ENCODE measurements at regions not wholly inside any gene's neighbourhood (a gene's known extent, or its start where the extent isn't known, plus 50 kb on each side); places are given as distances from the start of the nearest gene placed in this dataset.
"Not testable (repeated sequence)": the region's sequence is repeated elsewhere in the genome, so short reads cannot be mapped to it uniquely, and the experiment has no call there.

DNA sequence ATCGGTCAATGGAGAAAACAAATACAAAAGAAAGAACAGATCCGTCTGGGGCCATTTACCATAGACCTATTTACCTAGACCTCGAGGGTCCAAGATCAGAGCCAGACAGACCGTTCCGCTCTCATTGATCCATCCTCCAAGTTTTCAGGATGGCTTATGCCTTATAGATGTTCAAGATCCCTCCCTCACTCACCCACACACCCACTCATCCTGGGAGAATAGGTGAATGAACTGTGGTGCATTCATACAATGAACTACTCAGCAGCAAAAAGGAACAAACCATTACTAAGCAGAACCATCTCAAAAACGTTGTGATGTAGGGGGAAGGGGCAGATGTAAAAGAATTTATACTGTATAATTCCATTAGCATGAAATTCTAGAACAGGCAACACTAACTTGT lies 125.1 kb upstream of the RREB1 start:
- DNase-seq (ENCODE audit: low read depth, low spot score), result no peak
- no peak overlapping the region for H3K27ac ChIP-seq

DNA sequence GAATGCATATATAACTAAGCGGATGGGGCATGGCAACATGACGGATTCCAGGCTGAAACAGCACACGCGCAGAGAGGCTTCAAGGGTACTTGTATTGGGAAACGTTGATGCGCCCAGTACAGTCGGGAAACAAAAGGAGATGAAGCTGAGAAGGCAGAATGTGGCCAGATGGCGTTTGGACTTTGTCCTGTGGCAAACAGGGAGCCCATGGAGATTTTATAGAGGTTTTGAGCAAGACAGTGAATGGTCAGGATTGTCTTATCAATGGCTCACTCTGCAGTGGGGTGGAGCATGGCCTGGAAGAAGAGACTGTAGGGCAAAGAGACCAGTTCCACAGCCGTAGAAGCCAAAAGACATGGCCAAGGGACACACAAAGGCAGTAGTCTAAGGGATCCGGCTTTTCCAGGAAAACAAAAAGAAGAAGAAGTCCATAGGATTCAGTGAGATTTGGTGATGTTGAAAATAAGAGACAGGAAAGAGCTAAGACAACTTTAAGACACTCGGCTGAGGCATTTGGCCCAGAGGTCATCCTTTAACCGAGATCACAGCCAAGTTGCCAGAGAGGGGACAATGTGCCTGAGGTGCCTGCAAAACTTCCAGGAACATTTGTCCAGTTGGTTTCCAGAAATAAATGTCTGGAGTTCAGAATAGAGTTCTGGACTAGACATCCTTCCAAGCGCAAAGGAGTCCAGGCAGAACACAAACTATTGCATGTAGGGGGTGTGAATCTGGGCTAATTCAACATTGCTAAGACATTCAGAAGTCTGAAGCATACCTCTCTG lies 123.0 kb upstream of the RREB1 start:
- no peak for DNase-seq (ENCODE audit: low read depth, low spot score)

DNA sequence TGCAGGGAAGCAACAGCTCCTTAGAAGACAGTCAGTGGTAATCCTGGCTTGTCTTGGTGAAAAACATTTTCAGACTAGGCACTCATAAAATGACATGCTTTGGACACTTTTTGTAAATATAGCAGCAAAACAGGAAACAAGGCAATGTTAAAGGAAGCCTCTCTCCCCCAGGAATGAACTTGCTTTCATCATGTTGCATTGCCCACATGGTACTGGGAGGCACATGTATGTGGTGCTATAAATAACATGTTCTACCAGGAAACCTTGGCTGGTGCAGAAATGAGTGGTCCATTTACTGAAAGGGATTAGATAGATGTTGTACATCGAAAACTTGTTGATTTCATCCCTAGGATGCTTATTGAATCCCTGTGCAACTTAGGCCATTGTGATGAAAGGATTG lies 121.4 kb upstream of the RREB1 start:
- DNase-seq (ENCODE audit: low read depth, low spot score), result no peak
- H3K27ac ChIP-seq, result no peak overlapping the region

More for the DNA sequence above, 123.0 kb upstream of the RREB1 start:
- H3K27ac ChIP-seq, result no peak overlapping the region

DNA sequence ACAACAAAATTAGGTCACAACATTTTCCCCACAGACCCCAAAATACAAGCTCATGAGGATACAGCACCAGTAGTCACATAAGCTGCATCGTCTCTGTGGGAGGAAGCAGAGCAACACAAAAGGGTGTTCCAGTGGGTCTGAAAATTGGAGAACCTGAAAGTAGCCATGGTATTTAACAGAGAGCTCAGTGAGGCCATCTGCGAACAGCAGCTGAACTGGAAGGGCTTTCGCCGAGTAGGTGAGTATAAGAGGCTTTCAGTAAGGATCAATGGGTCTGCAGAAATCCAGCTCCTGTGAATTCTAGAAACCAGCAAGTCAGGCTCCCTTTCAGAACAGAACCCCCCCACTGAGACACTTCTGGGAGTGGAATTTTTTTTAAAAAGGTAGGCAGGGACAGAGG lies 120.0 kb upstream of the RREB1 start:
- DNase-seq (ENCODE audit: low read depth, low spot score), result no peak
- no peak overlapping the region for H3K27ac ChIP-seq

DNA sequence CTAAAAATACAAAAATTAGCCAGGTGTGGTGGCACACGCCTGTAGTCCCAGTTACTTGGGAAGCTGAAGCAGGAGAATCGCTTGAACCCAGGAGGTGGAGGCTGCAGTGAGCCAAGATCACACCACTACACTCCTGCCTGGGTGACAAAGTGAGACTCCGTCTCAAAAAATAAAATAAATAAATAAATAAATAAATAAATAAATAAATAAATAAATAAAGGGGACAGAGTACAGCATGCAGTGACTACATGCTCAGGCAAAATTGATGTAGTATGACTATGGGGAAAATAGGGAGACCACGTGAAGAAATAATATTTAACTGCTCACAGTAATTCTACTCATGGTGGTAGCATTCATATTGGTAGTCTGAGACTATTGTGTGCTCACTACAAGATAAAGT lies 117.7 kb upstream of the RREB1 start:
- not testable (repeated sequence) for H3K27ac ChIP-seq; DNase-seq (ENCODE audit: low read depth, low spot score)

DNA sequence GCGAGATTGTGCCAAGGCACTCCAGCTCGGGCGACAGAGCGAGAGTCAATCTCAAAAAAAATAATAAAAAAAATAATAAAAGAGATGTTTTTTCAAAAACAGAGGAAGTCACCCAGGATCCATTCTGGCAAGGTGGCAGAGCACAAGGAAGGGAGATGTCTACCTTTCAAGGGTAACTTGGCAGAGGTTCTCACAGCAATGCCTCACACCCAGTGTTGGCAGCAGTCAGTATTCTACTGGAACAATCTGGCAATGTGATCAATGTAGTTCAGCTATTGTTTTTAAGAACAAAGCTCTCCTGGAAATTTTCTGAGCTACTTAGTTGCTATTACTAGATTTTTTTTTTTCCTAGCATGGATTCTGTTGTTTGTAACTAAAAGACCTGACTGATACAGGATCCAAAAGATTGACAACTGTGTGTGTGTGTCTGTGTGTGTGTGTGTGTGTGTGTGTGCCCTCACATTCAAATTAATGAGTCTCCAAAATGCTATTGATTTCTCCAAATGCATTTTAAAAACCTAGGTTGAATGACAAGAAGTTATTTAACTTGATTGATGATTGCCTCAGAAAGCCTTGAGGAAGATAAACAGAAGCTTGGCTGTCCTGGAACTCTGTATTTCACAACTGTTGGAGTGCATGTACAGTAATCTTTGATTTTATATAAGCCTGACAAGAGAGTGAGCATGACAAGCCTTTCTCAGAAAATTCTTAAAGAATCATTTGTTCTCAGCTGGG lies 114.1 kb upstream of the RREB1 start:
- no peak for DNase-seq (ENCODE audit: low read depth, low spot score)
- no peak overlapping the region for H3K27ac ChIP-seq

DNA sequence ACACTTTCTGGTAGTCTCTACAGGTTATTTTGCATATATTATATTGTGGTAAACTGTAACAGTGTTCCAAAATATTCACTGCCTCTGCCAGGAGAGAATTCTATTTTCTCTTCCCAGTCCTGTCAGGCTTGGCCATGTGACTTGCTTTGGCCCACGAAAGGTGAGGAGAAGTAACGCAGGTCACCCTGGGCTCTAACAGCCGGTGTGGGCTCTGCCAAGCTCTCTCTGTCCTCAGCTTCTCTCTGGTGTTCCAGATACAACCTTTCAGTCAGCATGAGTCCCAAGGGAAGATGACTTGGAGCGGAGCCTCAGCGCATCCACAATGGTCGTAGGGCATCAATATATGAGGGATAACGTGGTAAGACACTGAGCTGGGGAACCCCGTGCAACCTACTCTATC lies 113.0 kb upstream of the RREB1 start:
- no peak overlapping the region for H3K27ac ChIP-seq
- DNase-seq (ENCODE audit: low read depth, low spot score), result no peak

DNA sequence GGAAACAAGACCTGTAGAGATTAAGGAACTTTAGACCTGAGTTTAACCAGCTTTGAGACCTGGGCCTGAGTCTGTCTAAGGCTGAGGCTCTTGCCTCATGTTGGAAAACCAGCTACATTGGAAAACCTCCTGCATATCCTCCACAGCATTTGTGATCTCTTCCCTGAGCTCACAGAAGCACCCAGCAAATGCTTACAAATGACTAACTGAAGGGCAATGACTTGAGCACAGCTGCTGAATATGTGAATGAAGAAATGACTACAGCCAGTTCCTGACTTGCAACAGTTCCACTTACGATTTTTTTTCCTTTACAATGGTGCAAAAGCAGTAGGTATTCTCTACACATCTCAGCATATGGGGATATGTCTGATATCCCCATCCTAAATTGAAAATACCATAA lies 112.4 kb upstream of the RREB1 start:
- DNase-seq (ENCODE audit: low read depth, low spot score), result no peak
- no peak overlapping the region for H3K27ac ChIP-seq

DNA sequence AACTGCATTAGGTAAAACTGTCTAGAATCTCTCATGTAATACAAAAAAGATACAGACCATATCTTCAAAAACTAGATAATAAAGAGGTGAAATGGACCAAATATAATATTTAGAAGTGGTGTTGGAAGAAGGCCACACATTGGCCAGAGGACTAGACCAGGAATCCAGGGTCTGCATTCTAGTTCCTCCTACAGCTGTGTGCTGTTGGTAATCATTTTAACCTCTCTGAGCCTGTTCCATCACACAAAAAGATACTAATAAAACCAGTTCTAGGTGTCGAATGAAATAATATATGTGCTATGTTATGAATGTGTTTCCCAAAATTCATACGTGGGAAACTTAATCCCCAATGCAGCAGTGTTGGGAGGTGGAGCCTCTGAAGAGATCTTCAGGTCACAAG lies 111.6 kb upstream of the RREB1 start:
- no peak for DNase-seq (ENCODE audit: low read depth, low spot score)
- H3K27ac ChIP-seq, result no peak overlapping the region

DNA sequence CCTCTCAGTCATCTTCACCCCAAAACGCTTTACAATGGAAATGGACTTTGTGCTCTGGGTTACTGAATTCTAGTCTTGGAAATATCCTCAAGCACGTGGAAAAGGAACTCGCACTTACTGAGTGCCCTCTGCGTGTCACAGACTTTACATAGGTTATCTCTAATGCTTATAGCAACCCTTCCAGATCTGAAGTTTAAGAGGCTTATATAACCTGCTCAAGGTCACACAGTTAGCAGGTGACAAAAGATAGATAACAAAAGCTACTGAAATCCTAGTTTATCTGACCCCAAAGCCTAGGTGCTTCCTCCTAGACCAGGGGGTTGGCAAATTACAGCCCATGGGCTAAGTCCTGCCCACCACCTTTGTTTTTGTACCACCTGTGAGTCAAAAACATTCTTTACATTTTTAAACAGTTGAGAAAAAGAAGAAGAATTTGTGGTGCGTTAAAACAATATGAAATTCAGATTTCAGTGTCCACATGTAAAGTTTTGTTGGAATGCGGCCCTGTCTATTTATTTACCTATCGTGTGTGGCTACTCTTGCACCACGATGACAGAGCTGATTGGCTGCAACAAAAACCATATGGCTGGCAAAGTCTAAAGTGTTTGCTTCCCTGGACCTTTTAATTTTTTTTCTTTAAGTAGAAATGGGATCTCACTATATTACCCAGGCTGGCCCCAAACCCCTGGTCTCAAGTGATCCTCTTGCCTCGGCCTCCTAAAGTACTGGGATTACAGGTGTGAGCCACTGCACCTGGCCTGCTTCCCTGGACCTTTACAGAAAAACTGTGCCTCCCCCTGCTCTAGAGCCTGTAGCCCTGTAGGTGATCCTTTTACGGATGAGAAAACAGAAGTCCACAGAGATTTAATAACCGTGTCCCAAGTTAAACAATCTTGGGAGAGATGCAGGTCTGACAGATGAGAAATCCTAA lies 110.2 kb upstream of the RREB1 start:
- DNase-seq (ENCODE audit: low read depth, low spot score), result no peak
- no peak overlapping the region for H3K27ac ChIP-seq

DNA sequence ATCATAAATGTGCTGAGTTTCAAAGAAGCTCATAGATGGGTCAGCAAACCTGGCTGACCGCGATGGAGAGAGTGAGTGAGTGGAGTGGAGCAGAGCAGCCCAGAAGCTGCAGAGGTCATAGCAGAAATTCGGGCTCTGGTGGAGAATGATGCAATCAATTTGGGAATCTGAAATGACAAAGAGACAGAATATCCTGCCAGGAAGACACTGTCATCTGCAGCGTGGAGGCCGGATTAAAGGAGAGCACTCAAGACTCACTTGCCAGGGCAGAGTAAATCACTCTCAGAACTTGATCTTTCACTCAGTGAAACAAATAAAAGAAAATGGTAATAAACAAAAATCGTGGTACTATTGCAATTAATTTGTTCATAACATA lies 109.6 kb upstream of the RREB1 start:
- H3K27ac ChIP-seq, result no peak overlapping the region
- no peak for DNase-seq (ENCODE audit: low read depth, low spot score)

DNA sequence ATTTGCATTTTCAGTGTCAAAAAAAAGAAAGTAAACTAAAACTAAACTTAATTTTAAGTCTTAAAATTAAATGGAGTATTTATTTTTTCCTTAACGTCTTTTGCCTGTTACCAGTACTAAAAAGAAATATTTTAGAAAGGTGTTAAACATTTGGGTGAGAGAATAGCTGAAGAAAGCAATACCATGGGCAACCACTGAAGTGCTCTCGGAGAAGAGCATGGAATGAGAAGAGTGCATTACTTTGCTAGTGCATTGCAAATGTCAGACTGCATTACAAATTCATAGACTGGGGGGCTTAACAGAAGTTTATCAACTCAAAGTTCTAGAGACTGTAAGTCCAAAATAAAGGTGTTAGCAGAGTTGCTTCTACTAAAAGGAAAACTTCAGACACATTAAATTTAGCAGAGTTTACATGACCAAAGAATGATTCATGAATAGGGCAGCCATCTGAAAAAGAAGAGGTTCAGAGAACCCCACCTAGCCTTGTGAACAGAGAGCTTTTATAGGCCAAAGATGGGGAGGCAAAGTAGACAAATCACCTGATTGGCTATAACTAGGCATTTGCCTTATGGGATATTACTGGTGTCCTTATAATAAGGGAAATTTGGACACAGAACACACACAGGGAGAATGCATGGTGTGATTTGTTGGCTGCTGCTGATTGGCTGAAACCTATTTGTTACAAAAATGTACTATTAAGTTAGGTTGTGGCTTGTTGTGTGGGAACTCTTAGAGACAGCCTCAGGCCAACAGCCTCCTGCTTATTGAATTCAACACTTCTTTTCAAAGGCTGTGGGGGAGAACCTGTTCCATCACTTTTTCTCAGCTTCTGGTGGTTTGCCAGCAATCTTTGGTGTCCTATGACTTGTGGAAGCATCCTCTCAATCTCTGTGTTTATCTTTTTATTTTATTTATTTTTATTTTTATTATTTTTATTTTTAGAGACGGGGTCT lies 106.7 kb upstream of the RREB1 start:
- DNase-seq (ENCODE audit: low read depth, low spot score), result no peak
- H3K27ac ChIP-seq, result no peak overlapping the region

DNA sequence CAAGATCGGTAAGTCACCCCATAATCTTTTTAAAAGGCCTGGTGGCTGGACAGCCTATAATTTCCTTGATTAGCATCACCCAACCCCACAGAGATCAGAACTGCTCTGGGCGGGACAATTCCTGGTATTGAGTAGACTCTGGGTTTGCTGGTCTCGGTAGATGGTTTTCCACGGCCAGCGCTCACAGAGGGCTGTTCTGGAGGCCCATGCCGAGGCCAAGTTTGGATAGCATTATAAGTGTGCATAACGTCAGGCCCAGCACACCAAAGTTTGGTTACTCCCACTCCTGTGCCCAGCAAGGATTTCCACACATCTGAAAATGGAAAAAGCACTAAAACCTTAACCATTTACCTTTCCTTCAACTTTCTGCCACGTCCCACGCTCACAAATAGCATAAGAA lies 104.7 kb upstream of the RREB1 start:
- H3K27ac ChIP-seq, result no peak overlapping the region
- DNase-seq (ENCODE audit: low read depth, low spot score), result no peak

DNA sequence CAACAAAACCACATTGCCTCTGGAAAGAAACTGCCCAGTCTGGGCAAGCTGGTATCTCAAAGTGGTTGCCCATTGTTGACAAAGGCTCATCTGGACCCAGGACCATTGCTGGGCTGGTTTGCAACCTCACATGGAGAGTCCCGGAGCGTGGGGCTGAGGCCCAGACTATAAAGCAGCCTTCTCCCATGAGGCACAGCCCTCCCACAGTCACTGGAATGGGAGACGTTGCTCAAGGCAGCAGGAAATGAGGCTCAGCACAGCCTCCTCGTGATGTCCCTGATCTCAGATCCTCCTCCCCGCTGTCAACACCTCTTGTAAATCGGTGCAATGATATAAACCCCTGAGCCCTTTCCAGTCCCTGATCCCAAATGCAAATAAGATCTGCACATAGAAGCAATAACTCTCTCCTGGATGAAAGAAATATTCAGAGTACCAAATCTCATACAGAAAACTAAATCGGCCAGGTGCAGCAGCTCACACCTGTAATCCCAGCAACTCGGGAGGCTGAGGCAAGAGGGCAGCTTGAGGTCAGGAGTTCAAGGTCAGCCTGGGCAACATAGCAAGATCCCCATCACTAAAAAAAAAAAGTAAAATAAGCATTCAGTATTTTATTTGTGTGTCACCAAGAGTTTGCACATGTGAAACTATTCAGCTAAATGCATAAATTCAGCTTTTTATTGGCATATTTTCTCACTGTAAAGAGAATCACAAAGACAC lies 103.0 kb upstream of the RREB1 start:
- H3K27ac ChIP-seq, result no peak overlapping the region
- DNase-seq (ENCODE audit: low read depth, low spot score), result no peak

DNA sequence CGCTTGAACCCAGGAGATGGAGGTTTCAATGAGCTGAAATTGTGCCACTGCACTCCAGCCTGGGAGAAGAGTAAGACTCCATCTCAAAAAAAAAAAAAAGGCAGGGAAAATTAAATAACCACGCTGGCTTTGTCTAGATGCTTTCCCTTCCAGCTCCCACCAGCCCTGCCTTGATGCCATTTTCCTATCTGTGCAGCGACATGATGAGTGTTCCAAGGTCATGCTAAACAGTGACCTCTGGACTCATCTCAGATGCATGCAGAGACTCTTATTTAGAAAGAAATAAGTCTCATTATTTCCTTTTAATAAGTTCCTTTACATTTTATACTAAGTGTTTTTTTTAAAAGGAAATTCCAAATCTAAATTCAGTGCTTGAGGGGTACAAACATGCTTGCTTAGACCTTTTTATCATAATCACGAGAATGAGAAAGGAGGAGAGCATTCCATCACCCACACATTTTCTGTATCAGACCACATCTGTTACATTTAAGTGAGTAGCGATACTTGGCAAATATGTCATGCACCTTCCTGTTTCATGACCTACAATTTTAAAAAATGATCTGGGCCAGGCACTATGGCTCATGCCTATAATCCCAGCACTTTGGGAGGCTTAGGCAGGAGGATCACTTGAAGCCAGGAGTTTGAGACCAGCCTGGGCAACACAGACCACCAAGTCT lies 101.1 kb upstream of the RREB1 start:
- no peak for DNase-seq (ENCODE audit: low read depth, low spot score)
- no peak overlapping the region for H3K27ac ChIP-seq

DNA sequence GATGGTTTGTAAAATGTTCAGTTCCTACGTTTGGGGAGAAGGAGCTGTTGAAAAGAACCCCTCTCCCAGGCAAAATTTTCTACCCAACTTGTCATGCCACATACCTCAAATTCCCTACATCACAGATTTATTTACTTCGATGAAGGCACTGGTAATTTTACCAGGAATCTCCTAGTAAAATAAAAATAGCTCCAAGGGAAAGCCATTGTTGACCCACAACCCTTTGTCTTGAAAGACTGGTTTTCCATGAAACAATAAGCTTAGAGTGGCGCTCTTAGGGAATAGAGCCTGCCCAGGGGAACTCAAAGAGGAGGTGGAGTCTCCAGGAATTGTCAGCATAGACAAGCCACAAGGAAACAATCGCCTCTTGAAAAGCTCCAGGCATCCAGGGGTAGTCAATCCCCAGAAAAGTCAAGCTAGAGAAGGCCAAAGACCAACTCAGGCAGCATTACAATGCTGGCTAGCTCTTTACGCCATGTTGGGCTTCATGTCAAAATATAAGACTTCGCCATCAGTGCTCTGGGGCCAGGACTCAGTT lies 99.2 kb upstream of the RREB1 start:
- no peak overlapping the region for H3K27ac ChIP-seq
- DNase-seq (ENCODE audit: low read depth, low spot score), result no peak

DNA sequence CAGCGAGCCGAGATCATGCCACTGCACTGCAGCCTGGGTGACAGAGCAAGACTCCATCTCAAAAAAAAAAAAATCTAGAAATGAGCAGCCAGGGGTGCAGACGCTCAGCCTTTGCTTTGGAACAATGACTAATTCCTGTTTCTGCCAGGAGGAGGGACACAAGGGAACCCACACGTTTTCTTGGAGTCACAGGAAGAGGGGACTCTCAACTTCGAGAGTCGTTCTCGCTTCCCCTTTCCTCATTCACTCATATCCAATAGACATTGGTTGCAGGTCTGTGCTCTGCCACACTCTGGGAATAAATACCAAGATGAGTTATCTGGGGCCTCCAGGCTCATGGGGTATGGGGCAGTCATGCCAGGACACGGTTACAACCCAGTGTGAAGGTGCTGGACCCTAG lies 91.5 kb upstream of the RREB1 start:
- H3K27ac ChIP-seq, result no peak overlapping the region
- DNase-seq (ENCODE audit: low read depth, low spot score), result no peak

DNA sequence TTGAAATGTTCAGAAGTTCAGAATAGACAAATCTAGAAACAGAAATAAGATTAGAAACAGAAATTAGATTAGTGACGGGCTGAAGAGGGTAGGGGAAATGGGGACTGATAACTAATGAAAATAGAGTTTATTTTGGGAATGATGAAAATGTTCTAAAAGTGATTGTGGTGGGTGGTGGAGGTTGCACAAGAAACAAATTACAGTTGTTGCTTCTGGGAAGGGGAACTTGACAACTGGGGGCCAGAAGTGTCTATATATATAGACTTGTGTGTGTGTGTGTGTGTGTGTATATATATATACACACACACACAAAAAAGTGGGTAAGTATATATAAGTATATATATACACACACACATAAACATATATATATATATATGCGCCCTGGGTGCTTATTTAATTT lies 86.5 kb upstream of the RREB1 start:
- no peak overlapping the region for H3K27ac ChIP-seq
- DNase-seq (ENCODE audit: low read depth, low spot score), result no peak

Measured in epithelial cell of prostate (primary cell).